Naive B cell (primary cell): ENCODE measurements at regions not wholly inside any gene's neighbourhood (a gene's known extent, or its start where the extent isn't known, plus 50 kb on each side); places are given as distances from the start of the nearest gene placed in this dataset.

Experiments
- ATAC-seq, 2 donors: fragments of 150-1000 bp; cut with Tn5 transposase; 2 replicates each; pipeline ENCODE4 v1.10.0; 2021; ENCODE audit warnings: low read depth in 2 of 2, mild to moderate bottlenecking in 2 of 2, moderate library complexity in 2 of 2
- DNase-seq: peaks from one replicate; pipeline ENCODE4 v3.0.0; 2022
- H3K27ac Mint-ChIP-seq, 6 donors: one replicate each; pipeline ENCODE4 v1.8.0; 2020 to 2022; ENCODE audit warnings: mild to moderate bottlenecking in 6 of 6, mixed read lengths in 6 of 6, moderate library complexity in 5 of 6, inconsistent platforms in 2 of 6
- H3K27me3 Mint-ChIP-seq, 3 donors: one replicate each; pipeline ENCODE4 v1.8.0; 2021 to 2022; ENCODE audit warnings: mixed read lengths in 3 of 3, mild to moderate bottlenecking in 1 of 3
- H3K36me3 Mint-ChIP-seq, 2 donors: one replicate each; pipeline ENCODE4 v1.8.0; 2020 to 2022; ENCODE audit warnings: mixed read lengths in 2 of 2, inconsistent platforms in 1 of 2, mild to moderate bottlenecking in 1 of 2
- H3K4me1 Mint-ChIP-seq, 3 donors: one replicate each; pipeline ENCODE4 v1.8.0; 2020 to 2022; ENCODE audit warnings: mixed read lengths in 3 of 3, inconsistent platforms in 1 of 3, mild to moderate bottlenecking in 1 of 3, moderate library complexity in 1 of 3
- H3K4me3 Mint-ChIP-seq, 8 donors: one replicate each; pipeline ENCODE4 v1.8.0; 2020 to 2022; ENCODE audit warnings: mild to moderate bottlenecking in 8 of 8, mixed read lengths in 8 of 8, moderate library complexity in 8 of 8, inconsistent platforms in 2 of 8
- H3K9me3 Mint-ChIP-seq, 7 donors: one replicate each; pipeline ENCODE4 v1.8.0; 2020 to 2022; ENCODE audit warnings: mixed read lengths in 7 of 7, mild to moderate bottlenecking in 5 of 7, inconsistent platforms in 2 of 7, moderate library complexity in 1 of 7

GRCh38 chr6:134698228-134698627 is 251.7 kb downstream of the ALDH8A1 start:
- ATAC-seq: no peak
- no peaks in the 10 kb centered on the region for H3K4me1 Mint-ChIP-seq
- H3K36me3 Mint-ChIP-seq: no peaks in the 10 kb centered on the region
- H3K4me3 Mint-ChIP-seq: no peak overlapping the region
- H3K27me3 Mint-ChIP-seq: peaks cover 9 to 24% (median 14%) of the 10 kb centered on the region in 3 donors
- no peak overlapping the region for H3K27ac Mint-ChIP-seq
- DNase-seq: no peak
- peaks cover 0 to 1% (median 0%) of the 10 kb centered on the region in 7 donors for H3K9me3 Mint-ChIP-seq

GRCh38 chr6:134692008-134692407 is 257.9 kb downstream of the ALDH8A1 start:
- no peak for ATAC-seq
- Mint-ChIP-seq H3K9me3 (no peaks in the 10 kb centered on the region), H3K36me3 (no peaks in the 10 kb centered on the region), H3K4me1 (no peaks in the 10 kb centered on the region), H3K4me3 (no peak overlapping the region), H3K27ac (peak overlapping the region in 1 of 6 donors; percentile 17), H3K27me3 (peaks cover 20 to 34% (median 30%) of the 10 kb centered on the region in 3 donors)
- no peak for DNase-seq

GRCh38 chr6:134691180-134691579 is 258.7 kb downstream of the ALDH8A1 start:
- no peak for ATAC-seq
- no peaks in the 10 kb centered on the region for H3K9me3 Mint-ChIP-seq

GRCh38 chr6:134690048-134690447 is 259.9 kb downstream of the ALDH8A1 start:
- peaks cover 20 to 30% (median 26%) of the 10 kb centered on the region in 3 donors for H3K27me3 Mint-ChIP-seq
- H3K4me1 Mint-ChIP-seq: no peaks in the 10 kb centered on the region
- no peak overlapping the region for H3K4me3 Mint-ChIP-seq
- H3K9me3 Mint-ChIP-seq: no peaks in the 10 kb centered on the region
- no peaks in the 10 kb centered on the region for H3K36me3 Mint-ChIP-seq
- ATAC-seq (no peak), DNase-seq (no peak)
- H3K27ac Mint-ChIP-seq: no peak overlapping the region

More at GRCh38 chr6:134691180-134691579, 258.7 kb downstream of the ALDH8A1 start:
- no peak overlapping the region for H3K4me3 Mint-ChIP-seq
- H3K27ac Mint-ChIP-seq: no peak overlapping the region
- no peaks in the 10 kb centered on the region for H3K36me3 Mint-ChIP-seq
- no peak for DNase-seq
- peaks cover 20 to 34% (median 26%) of the 10 kb centered on the region in 3 donors for H3K27me3 Mint-ChIP-seq
- no peaks in the 10 kb centered on the region for H3K4me1 Mint-ChIP-seq

GRCh38 chr6:134689641-134690040 is 260.3 kb downstream of the ALDH8A1 start:
- ATAC-seq: no peak
- H3K4me3 Mint-ChIP-seq: no peak overlapping the region

GRCh38 chr6:134689177-134689576 is 260.7 kb downstream of the ALDH8A1 start:
- Mint-ChIP-seq H3K27ac (no peak overlapping the region), H3K27me3 (peaks cover 20 to 26% (median 20%) of the 10 kb centered on the region in 3 donors), H3K4me3 (no peak overlapping the region), H3K36me3 (no peaks in the 10 kb centered on the region), H3K4me1 (no peaks in the 10 kb centered on the region), H3K9me3 (no peaks in the 10 kb centered on the region)
- ATAC-seq (no peak), DNase-seq (no peak)

More at GRCh38 chr6:134689641-134690040, 260.3 kb downstream of the ALDH8A1 start:
- no peak for DNase-seq
- no peaks in the 10 kb centered on the region for H3K4me1 Mint-ChIP-seq
- no peaks in the 10 kb centered on the region for H3K9me3 Mint-ChIP-seq
- no peak overlapping the region for H3K27ac Mint-ChIP-seq
- H3K27me3 Mint-ChIP-seq: peaks cover 20 to 26% (median 22%) of the 10 kb centered on the region in 3 donors
- no peaks in the 10 kb centered on the region for H3K36me3 Mint-ChIP-seq

GRCh38 chr6:134686071-134686470 is 263.8 kb downstream of the ALDH8A1 start:
- Mint-ChIP-seq H3K27ac (no peak overlapping the region), H3K4me1 (no peaks in the 10 kb centered on the region), H3K27me3 (peaks cover 9 to 20% (median 13%) of the 10 kb centered on the region in 3 donors), H3K36me3 (no peaks in the 10 kb centered on the region), H3K4me3 (no peak overlapping the region), H3K9me3 (no peaks in the 10 kb centered on the region)
- ATAC-seq (no peak), DNase-seq (no peak)

GRCh38 chr6:134684423-134684795 is 265.5 kb downstream of the ALDH8A1 start:
- ATAC-seq: no peak
- H3K27me3 Mint-ChIP-seq: peaks cover 0 to 7% (median 4%) of the 10 kb centered on the region in 3 donors
- no peaks in the 10 kb centered on the region for H3K36me3 Mint-ChIP-seq
- H3K4me1 Mint-ChIP-seq: no peaks in the 10 kb centered on the region
- no peak overlapping the region for H3K27ac Mint-ChIP-seq
- H3K9me3 Mint-ChIP-seq: no peaks in the 10 kb centered on the region
- H3K4me3 Mint-ChIP-seq: no peak overlapping the region
- DNase-seq: no peak

GRCh38 chr6:134683783-134684422 is 266.0 kb downstream of the ALDH8A1 start:
- no peak overlapping the region for H3K27ac Mint-ChIP-seq
- no peaks in the 10 kb centered on the region for H3K4me1 Mint-ChIP-seq
- no peak overlapping the region for H3K4me3 Mint-ChIP-seq
- H3K9me3 Mint-ChIP-seq: no peaks in the 10 kb centered on the region
- DNase-seq (no peak), ATAC-seq (no peak)
- H3K36me3 Mint-ChIP-seq: no peaks in the 10 kb centered on the region
- H3K27me3 Mint-ChIP-seq: peaks cover 0 to 3% (median 0%) of the 10 kb centered on the region in 3 donors

- DNase-seq: no peak
- no peak for ATAC-seq
- no peak overlapping the region for H3K27ac Mint-ChIP-seq
- H3K4me1 Mint-ChIP-seq: no peaks in the 10 kb centered on the region
- H3K27me3 Mint-ChIP-seq: no peaks in the 10 kb centered on the region
- H3K36me3 Mint-ChIP-seq: no peaks in the 10 kb centered on the region
- no peaks in the 10 kb centered on the region for H3K9me3 Mint-ChIP-seq
- H3K4me3 Mint-ChIP-seq: no peak overlapping the region
Measured at GRCh38 chr6:134680433-134680832, 269.5 kb downstream of the ALDH8A1 start.

- ATAC-seq (no peak), DNase-seq (no peak)
- H3K27ac Mint-ChIP-seq: no peak overlapping the region
- H3K4me1 Mint-ChIP-seq: no peaks in the 10 kb centered on the region
- no peak overlapping the region for H3K4me3 Mint-ChIP-seq
- H3K9me3 Mint-ChIP-seq: no peaks in the 10 kb centered on the region
- no peaks in the 10 kb centered on the region for H3K27me3 Mint-ChIP-seq
- H3K36me3 Mint-ChIP-seq: no peaks in the 10 kb centered on the region
Measured at GRCh38 chr6:134680021-134680420, 269.9 kb downstream of the ALDH8A1 start.

GRCh38 chr6:134678436-134678889 is 271.4 kb downstream of the ALDH8A1 start:
- H3K4me3 Mint-ChIP-seq: no peak overlapping the region
- H3K4me1 Mint-ChIP-seq: no peaks in the 10 kb centered on the region
- H3K27ac Mint-ChIP-seq: no peak overlapping the region
- no peaks in the 10 kb centered on the region for H3K27me3 Mint-ChIP-seq
- ATAC-seq (no peak), DNase-seq (no peak)
- no peaks in the 10 kb centered on the region for H3K9me3 Mint-ChIP-seq
- H3K36me3 Mint-ChIP-seq: no peaks in the 10 kb centered on the region

GRCh38 chr6:134676307-134677281 is 273.3 kb downstream of the ALDH8A1 start:
- H3K27ac Mint-ChIP-seq: peak overlapping the region in 1 of 6 donors; percentile 16
- no peaks in the 10 kb centered on the region for H3K27me3 Mint-ChIP-seq
- ATAC-seq (no peak), DNase-seq (no peak)
- H3K4me1 Mint-ChIP-seq: no peaks in the 10 kb centered on the region
- no peak overlapping the region for H3K4me3 Mint-ChIP-seq
- no peaks in the 10 kb centered on the region for H3K9me3 Mint-ChIP-seq
- no peaks in the 10 kb centered on the region for H3K36me3 Mint-ChIP-seq
